WTC11 (cell line): ENCODE measurements at regions not wholly inside any gene's neighbourhood (a gene's known extent, or its start where the extent isn't known, plus 50 kb on each side); places are given as distances from the start of the nearest gene placed in this dataset.

Experiments
- FOXK1 ChIP-seq: sonication (generic); formaldehyde crosslinking; IDR thresholded peaks from 2 replicates; pipeline ENCODE4 v1.8.0; 2022; ENCODE audit warnings: mild to moderate bottlenecking, moderate library complexity, missing genetic modification reagents
- NR1H2 ChIP-seq: sonication (generic); formaldehyde crosslinking; IDR thresholded peaks from 2 replicates; pipeline ENCODE4 v1.9.0; 2021; ENCODE audit warnings: mild to moderate bottlenecking, moderate library complexity, missing genetic modification reagents

- TF ChIP-seq FOXK1 (CRISPR knock-in tag): no peak
- no peak for TF ChIP-seq NR1H2 (CRISPR knock-in tag)
Observed at GRCh38 chr15:70244978-70245542, 147.3 kb upstream of the TLE3 start.
